CD14-positive monocyte (primary cell): ENCODE measurements at regions not wholly inside any gene's neighbourhood (a gene's known extent, or its start where the extent isn't known, plus 50 kb on each side); places are given as distances from the start of the nearest gene placed in this dataset.

Experiments
- DNase-seq, 3 donors: peaks; one replicate each; pipeline ENCODE4 v3.0.0-alpha.2; 2011 to 2022
- H2AFZ ChIP-seq: 2 replicates; pipeline ENCODE4 v1.6.0; 2012; ENCODE audit warnings: mild to moderate bottlenecking, low read depth, low read length, inconsistent platforms; ENCODE audit not compliant: insufficient read depth, poor library complexity, severe bottlenecking
- H3K27ac ChIP-seq, 2 donors: 1 replicate in 1 of 2; 2 replicates in 1 of 2; pipeline ENCODE4 v1.5.1; 2012 to 2013; ENCODE audit warnings: low read length in 2 of 2, control low read depth in 1 of 2, inconsistent platforms in 1 of 2, low read depth in 1 of 2, mild to moderate bottlenecking in 1 of 2
- H3K27me3 ChIP-seq, 2 donors: one replicate each; pipeline versions ENCODE4 v1.6.0 to v1.6.1; 2011 to 2013; ENCODE audit warnings: low read length in 2 of 2; ENCODE audit not compliant: control insufficient read depth in 2 of 2, insufficient read depth in 2 of 2
- H3K36me3 ChIP-seq, 2 donors: replicated peaks in 1 of 2; 1 replicate in 1 of 2; 2 replicates in 1 of 2; pipeline versions ENCODE4 v1.5.1 to v1.6.1; 2012 to 2013; ENCODE audit warnings: low read length in 2 of 2, control low read depth in 1 of 2, inconsistent platforms in 1 of 2, mild to moderate bottlenecking in 1 of 2; ENCODE audit not compliant: insufficient read depth in 2 of 2, control insufficient read depth in 1 of 2
- H3K4me1 ChIP-seq, 2 donors: 1 replicate in 1 of 2; 2 replicates in 1 of 2; pipeline versions ENCODE4 v1.5.1 to v1.6.1; 2012 to 2013; ENCODE audit warnings: low read length in 2 of 2, control low read depth in 1 of 2, inconsistent platforms in 1 of 2, mild to moderate bottlenecking in 1 of 2, moderate library complexity in 1 of 2; ENCODE audit not compliant: insufficient read depth in 2 of 2, control insufficient read depth in 1 of 2
- H3K4me2 ChIP-seq: replicated peaks from 2 replicates; pipeline ENCODE3; 2012; ENCODE audit warnings: low read length, moderate library complexity, mild to moderate bottlenecking; ENCODE audit not compliant: poor library complexity, severe bottlenecking; ENCODE audit errors: extremely low read depth
- H3K4me3 ChIP-seq, 3 experiments: fragments of 200-600 bp in 1 of 3; sonication (generic) in 1 of 3; replicated peaks in 1 of 3; 1 replicate in 2 of 3; 2 replicates in 1 of 3; pipeline ENCODE4 v1.5.1; 2011 to 2013; ENCODE audit warnings: low read length in 3 of 3, mild to moderate bottlenecking in 3 of 3, control low read depth in 2 of 3, low read depth in 2 of 3, inconsistent platforms in 1 of 3, moderate library complexity in 1 of 3
- H3K79me2 ChIP-seq: 2 replicates; pipeline ENCODE4 v1.6.0; 2012; ENCODE audit warnings: mild to moderate bottlenecking, control low read depth, inconsistent platforms, low read length, moderate library complexity; ENCODE audit not compliant: insufficient read depth
- H3K9ac ChIP-seq: 2 replicates; pipeline ENCODE4 v1.6.0; 2017; ENCODE audit warnings: low read length, mild to moderate bottlenecking; ENCODE audit not compliant: insufficient read depth, poor library complexity, severe bottlenecking
- H3K9me3 ChIP-seq, 2 donors: replicated peaks in 1 of 2; 1 replicate in 1 of 2; 2 replicates in 1 of 2; pipeline versions ENCODE4 v1.5.1 to v1.6.1; 2012 to 2013; ENCODE audit warnings: low read length in 2 of 2, control low read depth in 1 of 2; ENCODE audit not compliant: control insufficient read depth in 1 of 2, insufficient read depth in 1 of 2
- H4K20me1 ChIP-seq: 2 replicates; pipeline ENCODE4 v1.6.0; 2012; ENCODE audit warnings: mild to moderate bottlenecking, low read length, control low read depth, moderate library complexity; ENCODE audit not compliant: insufficient read depth
- H3K27ac Mint-ChIP-seq, 7 donors: one replicate each; pipeline ENCODE4 v1.8.0; 2020; ENCODE audit warnings: mild to moderate bottlenecking in 7 of 7, mixed read lengths in 7 of 7, moderate library complexity in 6 of 7, inconsistent platforms in 2 of 7
- H3K27me3 Mint-ChIP-seq, 3 donors: one replicate each; pipeline ENCODE4 v1.8.0; 2021 to 2022; ENCODE audit warnings: low read depth in 3 of 3, mild to moderate bottlenecking in 3 of 3, mixed read lengths in 3 of 3, moderate library complexity in 3 of 3, inconsistent platforms in 1 of 3
- H3K36me3 Mint-ChIP-seq, 2 donors: one replicate each; pipeline ENCODE4 v1.8.0; 2020; ENCODE audit warnings: mixed read lengths in 2 of 2, inconsistent platforms in 1 of 2, mild to moderate bottlenecking in 1 of 2
- H3K4me1 Mint-ChIP-seq: one replicate; pipeline ENCODE4 v1.8.0; 2020; ENCODE audit warnings: mild to moderate bottlenecking, mixed read lengths
- H3K4me3 Mint-ChIP-seq, 2 donors: one replicate each; pipeline ENCODE4 v1.8.0; 2020; ENCODE audit warnings: mild to moderate bottlenecking in 2 of 2, mixed read lengths in 2 of 2, moderate library complexity in 1 of 2
- H3K9me3 Mint-ChIP-seq, 7 donors: one replicate each; pipeline ENCODE4 v1.8.0; 2020 to 2022; ENCODE audit warnings: mixed read lengths in 7 of 7, mild to moderate bottlenecking in 6 of 7, moderate library complexity in 6 of 7, inconsistent platforms in 2 of 7
- CTCF ChIP-seq: fragments of 200-600 bp; IDR thresholded peaks from one replicate; pipeline ENCODE4 v1.8.0; 2022; ENCODE audit warnings: antibody characterized with exemption, mild to moderate bottlenecking
- WGBS: methylation state at CpG from one replicate; pipeline ENCODE4 v1.1.5; 2013; ENCODE audit warnings: missing lambda C conversion rate; ENCODE audit not compliant: insufficient coverage; 5-methylcytosine and 5-hydroxymethylcytosine counted together
- intact Hi-C, 2 donors: fragments of 100-400 bp; cut with micrococcal nuclease; formaldehyde crosslinking; loops; one replicate each; pipeline versions ENCODE4 v1.15.0 to v1.15.1; 2023

- Mint-ChIP-seq H3K27me3 (peaks cover 0 to 1% (median 0%) of the 10 kb centered on the region in 3 donors), H3K4me1 (peaks cover 7% of the 10 kb centered on the region), H3K4me3 (no peak overlapping the region), H3K27ac (no peak overlapping the region), H3K36me3 (no peaks in the 10 kb centered on the region), H3K9me3 (no peaks in the 10 kb centered on the region)
- no peak overlapping the region for H3K4me3 ChIP-seq
- H3K4me2 ChIP-seq: no peak overlapping the region
- H4K20me1 ChIP-seq: no peaks in the 10 kb centered on the region
- H3K4me1 ChIP-seq: peaks cover 4 to 5% of the 10 kb centered on the region in 2 donors
- no peak for DNase-seq
- H3K9ac ChIP-seq: no peak overlapping the region
- TF ChIP-seq CTCF: no peak
- WGBS: no CpG with 5 or more reads among the region's 5 CpGs
- no peaks in the 10 kb centered on the region for H3K36me3 ChIP-seq
- H3K27me3 ChIP-seq: no peaks in the 10 kb centered on the region
- no peaks in the 10 kb centered on the region for H3K9me3 ChIP-seq
- H2AFZ ChIP-seq: no peak overlapping the region
- intact Hi-C loops: no loop called here
- no peak overlapping the region for H3K27ac ChIP-seq
- no peaks in the 10 kb centered on the region for H3K79me2 ChIP-seq
Measured at GRCh38 chr2:145769011-145769716, 1249.2 kb upstream of the ZEB2 start.

GRCh38 chr2:145765874-145766273, 1246.0 kb upstream of the ZEB2 start:
- H3K27me3 ChIP-seq: no peaks in the 10 kb centered on the region
- H3K27ac ChIP-seq: no peak overlapping the region
- H3K4me2 ChIP-seq: no peak overlapping the region
- no peak overlapping the region for H2AFZ ChIP-seq
- no peaks in the 10 kb centered on the region for H3K9me3 ChIP-seq
- H3K4me3 Mint-ChIP-seq: no peak overlapping the region
- no peaks in the 10 kb centered on the region for H3K27me3 Mint-ChIP-seq
- H3K4me1 ChIP-seq: no peaks in the 10 kb centered on the region
- DNase-seq: no peak
- H3K36me3 ChIP-seq: no peaks in the 10 kb centered on the region
- H3K27ac Mint-ChIP-seq: no peak overlapping the region
- intact Hi-C loops: no loop called here
- 67% methylated on average over 1 of the region's 1 CpG for WGBS
- H4K20me1 ChIP-seq: no peaks in the 10 kb centered on the region
- H3K36me3 Mint-ChIP-seq: no peaks in the 10 kb centered on the region
- TF ChIP-seq CTCF: no peak
- peaks cover 0 to 2% (median 0%) of the 10 kb centered on the region in 7 donors for H3K9me3 Mint-ChIP-seq
- no peaks in the 10 kb centered on the region for H3K4me1 Mint-ChIP-seq
- H3K4me3 ChIP-seq: no peak overlapping the region
- no peak overlapping the region for H3K9ac ChIP-seq
- no peaks in the 10 kb centered on the region for H3K79me2 ChIP-seq
